LNCaP clone FGC (cell line): ENCODE measurements at regions not wholly inside any gene's neighbourhood (a gene's known extent, or its start where the extent isn't known, plus 50 kb on each side); places are given as distances from the start of the nearest gene placed in this dataset.
A peak's percentile ranks its signal among the peaks of the same experiment; 100 is the strongest.

ENCODE experiments used
- DNase-seq: peaks from one replicate; pipeline ENCODE4 v3.0.0-alpha.2; 2011; ENCODE audit warnings: low read depth
- H3K4me3 ChIP-seq: 2 replicates; pipeline ENCODE4 v1.5.1; 2011; ENCODE audit warnings: mild to moderate bottlenecking, low read depth, low read length, control low read depth
- CTCF ChIP-seq: IDR thresholded peaks from 2 replicates; pipeline ENCODE4 v1.5.1; 2012; ENCODE audit warnings: mild to moderate bottlenecking; ENCODE audit not compliant: control insufficient read depth, insufficient read depth; ENCODE audit errors: extremely low read depth

- H3K4me3 ChIP-seq = no peak overlapping the region
- TF ChIP-seq CTCF = no peak
- DNase-seq = no peak
Observed at GRCh38 chr14:79972230-79972629, 239.1 kb downstream of the DIO2 start.

DNA sequence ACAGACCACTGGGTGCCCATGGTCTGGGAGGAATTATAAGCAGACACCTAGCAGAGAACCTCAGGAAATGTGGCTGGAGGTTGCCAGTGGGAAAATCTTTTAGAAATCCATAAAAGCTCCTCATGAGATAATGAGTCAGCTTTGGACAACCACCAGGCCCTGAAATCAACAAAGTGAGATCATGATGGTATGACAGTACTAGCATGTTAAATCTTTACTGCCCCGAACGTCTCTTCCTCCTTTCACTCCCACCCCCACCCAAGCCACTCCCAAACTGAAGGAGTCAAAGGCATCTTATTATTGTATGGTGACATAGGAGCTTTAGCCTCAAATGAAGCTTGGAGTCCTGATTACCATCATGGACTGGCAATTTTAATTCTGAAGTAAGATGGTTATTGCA lies 240.0 kb downstream of the DIO2 start:
- no peak for TF ChIP-seq CTCF
- DNase-seq = peak; percentile 52
- no peak overlapping the region for H3K4me3 ChIP-seq

DNA sequence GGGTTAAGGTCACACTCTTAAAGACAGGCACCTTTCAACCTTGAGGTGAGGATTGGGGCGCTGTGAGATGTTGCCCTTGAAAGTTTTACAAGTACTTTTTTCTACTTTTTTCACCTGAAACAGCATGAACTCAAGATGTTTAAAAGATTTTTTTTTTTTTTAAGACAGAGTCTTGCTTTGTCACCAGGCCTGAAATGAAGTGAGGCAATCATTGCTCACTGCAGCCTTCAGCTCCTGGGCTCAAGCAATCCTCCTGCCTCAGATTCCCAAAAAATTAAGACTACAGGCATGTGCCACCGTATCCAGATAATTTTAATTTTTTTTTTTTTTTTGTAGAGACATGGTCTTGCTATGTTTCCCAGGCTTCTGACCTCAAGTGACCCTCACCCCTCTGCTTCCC lies 243.9 kb downstream of the DIO2 start:
- no peak for TF ChIP-seq CTCF
- no peak for DNase-seq
- no peak overlapping the region for H3K4me3 ChIP-seq

DNA sequence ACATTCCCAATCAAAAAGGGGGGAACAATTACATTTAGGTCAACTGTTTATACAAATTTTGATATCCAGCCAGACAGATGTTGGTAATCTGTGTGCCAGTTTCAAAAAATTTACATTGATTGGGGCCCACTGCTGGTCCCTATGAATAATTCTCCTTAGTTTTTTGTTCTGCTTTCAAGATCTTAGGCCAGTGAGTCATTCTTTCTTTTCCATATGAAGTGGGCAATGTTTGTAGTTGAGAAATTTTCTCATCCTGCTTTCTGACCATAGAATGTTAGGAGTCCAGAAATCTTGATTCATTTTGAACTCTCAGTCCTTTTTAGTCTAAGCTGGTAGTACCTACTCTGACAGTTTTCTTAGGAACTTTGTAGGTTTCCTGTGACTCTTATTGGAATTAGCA lies 244.3 kb downstream of the DIO2 start:
- no peak for TF ChIP-seq CTCF
- no peak overlapping the region for H3K4me3 ChIP-seq
- no peak for DNase-seq

- H3K4me3 ChIP-seq = no peak overlapping the region
- no peak for DNase-seq
- no peak for TF ChIP-seq CTCF
Observed at GRCh38 chr14:79965896-79966295, 245.4 kb downstream of the DIO2 start.

- DNase-seq = no peak
- H3K4me3 ChIP-seq = no peak overlapping the region
- TF ChIP-seq CTCF = no peak
Observed at GRCh38 chr14:79961197-79961596, 250.1 kb downstream of the DIO2 start.

DNA sequence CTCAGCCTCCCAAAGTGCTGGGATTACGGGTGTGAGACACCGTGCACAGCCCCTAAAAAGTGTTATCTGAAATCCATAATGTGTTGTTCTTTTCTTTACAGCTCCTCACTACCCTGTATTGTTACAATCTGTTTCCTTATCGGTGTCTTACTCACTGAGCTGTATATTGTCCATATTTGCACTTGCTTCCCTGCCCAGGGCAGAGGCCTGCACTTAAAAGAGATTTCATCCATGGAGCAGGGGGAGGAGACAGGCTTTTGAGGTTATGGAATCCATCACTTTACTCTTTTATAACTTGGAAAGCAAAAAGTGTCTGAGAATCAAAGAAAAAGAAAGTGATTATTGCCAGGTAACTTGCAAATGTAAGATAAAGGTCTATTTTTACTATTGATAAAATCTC lies 251.0 kb downstream of the DIO2 start:
- TF ChIP-seq CTCF = no peak
- DNase-seq = no peak
- H3K4me3 ChIP-seq = no peak overlapping the region
